GM21367 (cell line): ENCODE measurements at regions not wholly inside any gene's neighbourhood (a gene's known extent, or its start where the extent isn't known, plus 50 kb on each side); places are given as distances from the start of the nearest gene placed in this dataset.
"Not testable (repeated sequence)": the region's sequence is repeated elsewhere in the genome, so short reads cannot be mapped to it uniquely, and the experiment has no call there.

ENCODE experiments used
- ATAC-seq: cut with Tn5 transposase; IDR thresholded peaks from one replicate; pipeline ENCODE4 v1.9.1; 2021; ENCODE audit not compliant: unreplicated experiment

DNA sequence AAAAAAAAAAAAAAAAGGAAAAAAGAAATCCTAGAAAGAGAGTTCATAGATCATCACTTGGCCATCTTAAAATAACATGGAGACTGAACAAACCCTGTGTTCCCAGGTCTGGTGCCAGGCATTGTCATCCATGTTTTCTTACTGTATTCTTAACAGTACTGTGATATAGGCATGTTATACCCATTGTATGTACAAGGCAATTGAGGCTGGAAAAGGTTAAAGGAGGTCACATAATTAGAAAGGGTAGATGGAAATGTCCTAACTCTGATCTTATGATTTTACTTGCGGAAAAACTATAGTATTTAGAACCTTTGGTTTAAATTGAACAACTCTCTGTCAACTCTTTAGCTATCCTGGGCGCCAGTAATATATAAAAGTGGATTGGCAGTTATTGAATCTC, 478.2 kb upstream of the RGS6 start:
- ATAC-seq = no peak

DNA sequence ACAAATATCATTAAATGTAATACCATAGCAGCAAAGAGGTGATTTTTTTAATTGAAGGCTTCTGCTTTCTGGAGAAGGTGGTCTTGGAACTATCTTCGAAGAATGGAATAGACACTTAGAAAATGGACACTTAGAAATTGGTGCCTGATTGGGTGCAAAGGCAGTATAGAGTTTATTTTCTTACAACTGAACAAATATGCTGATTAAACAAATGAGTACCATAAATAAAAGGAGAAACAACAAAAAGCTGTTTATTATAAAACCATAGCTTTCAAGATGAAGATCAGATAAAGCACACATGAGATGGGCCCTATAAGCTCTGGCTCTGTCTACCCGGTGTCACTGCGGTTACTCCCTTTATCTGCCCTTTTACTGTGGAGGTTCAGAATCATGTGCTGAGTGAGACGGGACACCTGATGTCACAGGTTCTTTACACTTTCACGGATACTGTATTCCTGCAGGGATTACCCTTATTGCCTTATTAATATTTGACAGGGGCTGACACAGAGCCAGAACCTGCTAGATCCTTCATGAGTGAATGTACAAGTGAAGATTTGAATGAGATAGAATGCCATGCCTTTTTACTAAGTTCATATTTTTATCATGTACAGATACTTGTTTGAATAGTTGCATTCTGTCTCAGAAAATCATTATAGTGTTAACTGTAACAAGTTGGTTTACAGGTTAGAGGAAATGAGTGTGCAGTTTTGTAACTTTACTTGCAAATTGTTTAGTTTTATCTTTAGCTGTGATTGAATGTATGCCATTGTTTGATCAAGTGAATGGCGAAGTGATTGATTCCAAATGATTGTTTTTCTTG, 477.5 kb upstream of the RGS6 start:
- no peak for ATAC-seq

DNA sequence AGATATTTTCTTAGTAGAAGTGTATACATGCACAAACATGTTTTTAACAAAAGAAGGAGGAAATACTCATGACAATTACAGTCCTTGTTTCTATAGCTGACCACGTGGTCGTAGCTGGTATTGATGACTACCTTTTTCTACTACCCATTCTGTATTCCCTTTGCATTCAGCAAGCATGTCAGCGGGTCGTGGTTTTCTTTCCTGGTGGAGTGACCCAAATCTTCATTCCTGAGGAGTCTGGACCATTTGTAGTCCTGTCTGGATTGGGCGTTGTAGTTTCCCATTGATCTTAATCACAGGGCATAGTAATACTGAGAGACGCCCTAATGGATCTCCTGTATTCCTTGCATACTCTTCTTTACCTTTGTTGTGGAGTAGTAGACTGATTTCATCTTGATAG, 472.1 kb upstream of the RGS6 start:
- no peak for ATAC-seq

DNA sequence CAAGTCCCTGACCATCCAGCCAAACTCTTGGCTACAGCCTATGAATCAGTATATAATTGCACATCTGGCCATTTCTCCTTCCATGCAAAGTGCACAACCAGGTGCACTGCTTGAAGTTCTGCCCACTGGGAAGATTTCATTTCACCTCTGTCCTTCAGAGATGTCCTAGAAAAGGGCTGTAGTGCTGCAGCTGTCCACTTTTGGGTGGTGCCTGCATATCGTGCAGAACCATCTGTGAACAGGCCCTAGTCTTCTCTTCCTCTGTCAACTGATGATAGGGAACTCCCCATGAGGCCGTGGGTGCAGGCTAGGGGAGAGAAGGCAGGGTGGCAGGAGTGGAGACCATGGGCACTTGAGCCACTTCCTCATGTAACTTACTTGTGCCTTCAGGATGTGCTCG, 470.6 kb upstream of the RGS6 start:
- ATAC-seq = not testable (repeated sequence)

DNA sequence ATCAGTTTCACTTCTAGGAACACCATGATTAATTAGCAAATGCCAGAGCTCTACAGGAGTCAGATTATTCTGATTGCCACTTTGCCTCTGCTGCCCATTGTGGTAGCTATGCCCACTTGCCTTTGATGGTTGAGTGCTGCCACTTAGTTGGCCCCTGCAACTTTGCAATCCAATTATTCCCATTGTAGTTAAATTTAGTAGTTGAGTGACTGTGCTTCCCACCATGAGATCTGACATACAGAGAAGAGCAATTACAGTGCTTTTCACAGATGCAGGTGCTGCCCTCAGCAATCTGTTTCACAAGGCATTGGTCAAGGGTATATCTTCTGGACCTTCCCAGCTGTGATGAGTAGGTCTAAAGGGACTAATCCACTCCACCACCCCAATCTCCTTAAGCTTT, 468.4 kb upstream of the RGS6 start:
- ATAC-seq = no peak

DNA sequence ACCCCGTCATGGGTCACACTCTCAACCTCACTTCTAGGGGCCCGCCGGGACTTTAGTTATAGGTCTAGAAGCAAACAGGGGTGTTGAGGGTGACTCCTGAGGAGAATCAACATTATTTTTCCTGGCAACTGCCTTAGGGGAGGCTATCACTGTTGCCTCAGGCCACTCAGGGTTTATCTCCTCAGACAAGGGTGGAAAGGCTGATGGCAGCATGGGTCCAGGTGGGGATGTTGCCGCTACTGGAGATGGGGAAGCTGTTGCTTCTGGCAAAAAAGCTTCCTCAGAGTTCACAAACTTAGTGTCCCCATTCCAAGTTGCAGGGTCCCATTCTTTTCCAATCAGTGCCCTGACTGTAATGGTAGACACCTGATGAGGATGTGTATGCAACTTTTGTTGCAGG, 467.4 kb upstream of the RGS6 start:
- ATAC-seq = no peak

DNA sequence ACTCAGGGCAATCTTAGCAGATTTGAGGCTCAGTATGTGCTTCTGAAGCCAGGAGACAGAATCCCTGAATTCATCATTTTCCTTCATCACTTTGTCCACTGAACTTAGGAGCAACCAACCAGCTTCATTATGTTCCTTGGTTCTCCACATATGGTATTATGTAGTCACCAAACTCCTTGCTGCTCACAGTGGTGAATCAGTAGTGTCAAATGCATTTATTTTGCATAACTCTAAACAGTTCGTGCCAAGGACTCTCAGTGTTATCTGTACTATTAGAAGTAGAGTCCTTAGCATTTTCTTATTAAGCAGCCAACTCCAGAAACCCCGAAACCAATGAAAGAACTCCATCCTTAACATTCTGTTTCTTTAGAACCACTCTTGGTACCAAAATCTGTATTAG, 466.9 kb upstream of the RGS6 start:
- no peak for ATAC-seq

DNA sequence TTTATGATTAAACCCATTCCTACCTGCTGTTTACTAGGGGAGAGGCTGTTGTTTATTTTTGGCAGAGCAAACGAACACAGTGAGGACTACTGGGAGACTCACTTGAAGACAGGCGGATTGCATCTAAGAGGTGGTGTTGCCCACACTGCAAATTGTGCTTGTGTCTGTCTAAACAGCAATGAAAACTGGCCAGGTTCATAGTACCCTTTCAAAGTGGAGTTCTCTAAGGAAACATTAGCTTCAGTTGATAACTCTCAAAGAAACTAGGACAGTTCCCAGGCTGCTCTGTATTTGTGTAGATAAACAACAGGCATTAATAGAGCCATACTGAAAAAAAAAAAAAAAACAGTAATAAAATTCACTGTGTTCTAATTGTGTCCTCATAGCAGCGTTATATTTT, 466.0 kb upstream of the RGS6 start:
- ATAC-seq = no peak

DNA sequence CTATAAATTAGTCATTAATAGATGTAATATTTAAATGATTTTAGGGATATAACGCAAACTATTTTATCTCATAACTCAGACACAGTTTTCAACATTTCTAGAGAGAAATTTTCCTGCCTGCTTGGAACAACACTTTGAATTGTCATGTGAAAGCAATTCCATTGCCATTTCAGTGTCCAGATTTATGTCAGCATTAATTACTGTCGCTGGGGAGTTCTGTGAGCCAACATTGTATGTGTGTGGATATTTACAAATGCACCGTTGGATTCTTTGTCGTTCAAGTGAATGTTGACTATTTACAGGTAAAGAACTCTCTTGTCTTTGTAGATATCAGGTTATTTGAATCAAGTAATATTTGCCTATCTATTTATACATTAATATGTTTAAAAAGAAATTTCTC, 465.3 kb upstream of the RGS6 start:
- no peak for ATAC-seq

DNA sequence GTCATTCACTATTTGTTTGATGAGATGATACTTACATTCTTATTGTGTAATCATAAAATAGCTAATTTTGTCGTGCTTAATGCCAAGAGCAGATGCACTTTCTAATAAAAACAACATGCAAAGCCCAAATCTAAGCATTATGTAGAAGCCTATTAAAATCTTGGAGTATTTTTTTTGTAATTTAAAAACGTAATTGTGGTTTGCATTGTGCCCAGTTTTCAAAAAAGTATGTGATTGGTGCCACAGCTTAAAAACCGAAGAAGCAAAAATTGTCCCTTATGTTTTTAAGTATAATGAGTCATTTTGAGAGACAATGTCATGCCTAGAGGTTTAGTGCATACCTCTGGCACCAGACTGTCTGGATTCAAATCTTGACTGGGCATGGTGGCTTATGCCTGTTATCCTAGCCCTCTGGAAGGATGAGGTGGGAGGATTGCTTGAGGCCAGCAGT, 464.8 kb upstream of the RGS6 start:
- ATAC-seq = no peak

DNA sequence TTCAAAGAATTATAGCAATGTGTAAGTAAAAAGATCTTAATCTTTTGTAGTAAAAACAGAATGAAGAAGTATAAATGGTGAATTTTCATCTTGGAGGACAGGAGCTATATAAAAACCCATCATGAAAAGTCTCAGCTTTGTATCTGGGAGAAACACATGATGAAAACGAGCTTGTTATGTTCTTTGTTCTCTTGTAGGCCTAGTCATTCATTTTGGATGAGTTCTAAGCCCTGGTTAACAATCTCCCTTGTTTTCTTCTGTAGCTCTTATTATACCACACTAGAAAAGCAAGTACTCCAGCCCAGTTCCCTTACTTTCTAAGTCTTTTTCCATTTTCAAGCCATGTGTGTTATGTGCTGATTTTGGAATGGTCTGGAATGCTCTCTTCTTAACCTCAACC, 463.5 kb upstream of the RGS6 start:
- no peak for ATAC-seq

DNA sequence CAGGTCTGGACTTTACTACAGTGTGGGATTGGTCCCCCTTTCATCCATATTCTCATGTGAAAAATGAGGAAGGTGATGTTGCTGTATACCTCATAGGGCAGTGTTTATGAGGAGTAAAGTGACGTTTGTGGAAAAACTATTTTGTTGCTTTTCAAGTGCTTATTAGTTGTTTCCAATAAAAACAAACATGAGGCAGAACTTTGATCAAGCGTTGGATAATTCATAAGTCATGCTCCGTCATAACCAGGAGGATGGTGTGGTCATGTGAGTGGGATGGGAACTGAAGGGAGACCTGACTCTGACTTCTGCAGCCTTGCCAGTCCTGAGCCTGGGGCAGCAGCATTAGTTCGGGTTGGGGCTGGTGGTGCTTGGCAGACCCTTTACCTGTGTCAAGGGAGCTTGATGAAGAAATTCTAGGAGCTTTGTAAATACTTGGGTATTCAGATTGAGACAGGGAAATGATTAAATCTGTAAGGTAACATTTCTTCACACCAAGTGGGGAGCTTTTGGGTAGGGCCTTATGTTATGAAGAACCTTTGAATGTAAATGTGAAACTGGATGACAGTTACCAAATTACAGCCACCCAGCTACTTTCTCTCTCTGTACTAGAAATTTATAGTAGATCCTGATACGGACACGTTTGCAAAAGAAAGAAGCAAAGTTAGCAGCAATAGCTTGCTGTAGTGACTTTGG, 462.4 kb upstream of the RGS6 start:
- ATAC-seq = no peak

DNA sequence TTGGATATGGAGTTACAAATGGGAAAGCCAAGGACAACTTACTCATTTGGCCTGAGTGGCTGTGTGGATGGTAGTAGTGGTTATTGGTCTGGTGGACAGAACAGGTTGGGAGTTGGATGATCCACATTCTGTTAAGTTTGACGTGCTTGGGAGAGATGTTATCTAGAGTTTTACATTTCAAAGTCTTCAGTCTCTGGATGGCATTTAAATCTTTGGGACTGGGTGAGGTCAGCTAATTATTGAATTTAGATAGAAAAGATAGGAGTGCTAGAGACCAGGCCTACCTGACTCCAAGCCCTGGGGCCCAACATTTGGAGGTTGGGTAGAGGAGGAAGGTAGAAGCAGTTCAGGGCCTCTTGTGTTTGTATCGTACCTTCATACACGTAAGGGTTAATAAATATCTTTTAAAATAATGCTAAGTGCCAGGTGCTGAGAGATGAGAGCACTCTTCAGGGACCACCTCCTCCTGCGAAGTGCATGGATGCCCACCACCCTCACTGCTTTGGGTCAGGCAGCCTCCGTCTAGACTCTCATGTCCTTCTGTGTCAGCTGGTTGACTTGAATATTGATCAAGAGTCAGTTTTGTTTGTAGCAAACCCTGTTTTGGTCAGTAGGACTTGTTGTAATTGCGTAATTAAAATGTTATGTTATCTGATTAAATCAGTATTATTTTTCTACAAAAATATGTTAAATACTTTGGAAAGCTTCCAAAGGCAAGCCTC, 460.4 kb upstream of the RGS6 start:
- ATAC-seq = no peak

DNA sequence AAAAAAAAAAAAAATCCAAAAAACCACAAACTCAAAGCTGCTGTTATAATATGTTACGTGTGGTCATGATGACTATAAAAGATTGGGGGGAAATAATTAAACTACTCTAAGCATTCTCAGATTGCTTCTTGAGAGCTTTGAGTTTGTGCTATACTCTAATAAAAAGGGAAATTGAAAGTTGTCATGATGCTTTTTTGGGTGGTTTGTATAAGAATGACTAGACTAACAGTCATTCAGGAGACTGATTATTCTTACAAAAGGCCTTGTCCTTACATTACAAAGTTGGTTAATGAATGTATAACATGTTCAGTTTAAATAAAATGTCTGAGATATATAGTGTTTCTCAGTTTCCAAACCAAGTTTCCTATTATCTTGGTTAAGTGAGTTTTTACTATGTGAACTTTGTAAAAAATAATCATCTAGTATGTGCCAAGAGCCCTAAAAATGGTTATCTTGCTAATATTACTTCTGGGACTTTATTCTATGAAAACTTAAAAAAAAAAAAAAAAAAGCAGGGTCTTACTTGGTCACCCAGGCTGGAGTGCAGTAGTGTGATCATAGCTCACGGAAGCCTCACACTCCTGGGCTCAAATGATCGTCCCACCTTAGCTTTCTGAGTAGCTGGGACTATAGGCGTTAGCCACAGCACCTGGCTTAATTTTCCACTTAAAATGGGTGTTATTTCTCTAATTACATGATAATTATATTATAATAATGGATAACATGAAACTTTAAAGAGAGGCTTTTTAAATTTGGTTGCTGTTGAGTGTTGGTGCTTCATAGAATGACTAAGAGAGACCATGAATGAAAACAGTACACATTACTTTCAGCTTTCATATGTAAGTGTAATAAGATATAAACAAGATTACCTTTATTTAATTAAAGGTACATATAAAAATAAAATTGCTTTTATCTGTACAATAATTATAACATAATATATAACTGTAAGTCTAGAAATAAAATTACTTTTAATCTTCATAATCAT, 459.6 kb upstream of the RGS6 start:
- no peak for ATAC-seq

DNA sequence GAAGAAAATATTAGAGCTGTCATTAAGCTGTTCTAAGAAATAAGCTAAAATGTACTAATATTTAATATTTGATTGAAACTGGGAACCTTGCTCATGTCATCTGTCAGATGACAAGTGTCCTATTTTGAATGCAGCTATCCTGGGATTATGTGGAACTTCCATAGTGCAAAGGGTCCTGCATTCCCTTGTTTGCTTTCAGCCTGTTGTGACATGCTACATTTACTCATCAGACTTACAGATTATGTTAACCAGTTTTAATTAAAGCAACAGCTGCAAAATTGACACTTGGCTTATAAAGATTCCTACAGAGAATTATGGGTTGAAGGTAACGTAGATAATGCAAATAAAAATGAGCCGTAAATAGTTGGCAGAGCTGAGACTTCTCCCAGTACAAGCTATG, 458.4 kb upstream of the RGS6 start:
- no peak for ATAC-seq

DNA sequence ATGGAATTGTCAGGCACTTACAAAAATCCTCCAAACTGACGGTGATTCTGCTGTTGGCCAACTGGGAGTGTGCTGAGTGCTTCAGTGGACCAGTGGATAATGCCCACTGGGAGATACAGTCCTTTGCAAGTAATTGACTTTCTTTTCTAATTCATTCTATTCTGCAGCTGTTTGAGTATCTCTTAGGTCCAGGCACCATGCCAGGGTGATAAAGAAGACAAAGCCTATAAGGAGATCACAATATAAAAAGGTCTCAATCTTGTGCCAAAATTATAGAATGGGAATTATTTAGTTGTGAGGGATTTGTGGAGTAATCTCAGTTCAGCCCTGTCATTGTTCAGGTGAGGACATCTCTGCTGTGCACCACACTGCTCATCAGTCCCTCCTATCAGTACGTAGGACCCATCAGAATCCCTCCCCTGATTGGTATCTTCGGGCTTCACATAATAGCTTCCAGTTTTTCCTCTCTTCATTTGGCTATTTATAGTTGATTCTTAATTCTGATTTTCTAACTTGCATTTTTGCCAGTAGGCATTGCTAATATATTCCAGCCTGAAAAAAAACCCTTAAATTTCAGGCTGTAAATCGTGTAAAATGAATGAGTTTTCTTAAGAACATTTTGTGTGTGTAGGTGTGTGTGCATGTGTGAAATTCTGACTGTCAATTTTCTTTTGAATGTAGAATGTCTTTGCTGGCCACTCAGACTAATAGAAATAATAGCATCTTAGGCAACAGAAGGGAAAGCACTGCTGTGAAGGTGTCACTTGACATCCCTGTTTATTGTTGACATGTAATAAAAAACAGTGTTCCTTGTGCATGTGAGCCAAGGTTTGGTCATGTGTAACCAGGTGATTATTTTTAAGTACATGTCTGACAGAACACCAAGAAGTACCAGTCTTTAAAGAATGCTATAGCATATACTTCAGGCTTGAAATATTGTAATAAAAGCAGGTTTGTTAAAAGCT, 457.6 kb upstream of the RGS6 start:
- no peak for ATAC-seq

DNA sequence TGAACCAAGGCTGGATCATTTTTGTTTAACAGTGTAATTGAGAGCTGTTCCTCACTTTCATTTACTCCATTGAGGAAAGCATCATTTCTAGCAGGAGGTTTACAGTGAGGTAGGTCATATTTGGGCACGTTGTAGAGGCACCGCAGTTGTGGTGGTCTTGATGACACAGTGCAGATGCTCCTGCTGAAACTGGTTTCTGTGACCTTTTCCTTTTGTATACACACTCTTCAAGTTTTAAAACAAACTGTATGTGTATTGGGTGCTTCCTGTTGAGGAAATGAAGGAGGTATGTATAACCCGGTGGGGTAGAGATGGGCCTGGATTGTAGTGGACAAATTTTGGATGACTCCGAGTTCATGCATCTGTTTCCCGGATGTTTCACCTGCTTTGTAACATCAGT, 456.3 kb upstream of the RGS6 start:
- no peak for ATAC-seq

DNA sequence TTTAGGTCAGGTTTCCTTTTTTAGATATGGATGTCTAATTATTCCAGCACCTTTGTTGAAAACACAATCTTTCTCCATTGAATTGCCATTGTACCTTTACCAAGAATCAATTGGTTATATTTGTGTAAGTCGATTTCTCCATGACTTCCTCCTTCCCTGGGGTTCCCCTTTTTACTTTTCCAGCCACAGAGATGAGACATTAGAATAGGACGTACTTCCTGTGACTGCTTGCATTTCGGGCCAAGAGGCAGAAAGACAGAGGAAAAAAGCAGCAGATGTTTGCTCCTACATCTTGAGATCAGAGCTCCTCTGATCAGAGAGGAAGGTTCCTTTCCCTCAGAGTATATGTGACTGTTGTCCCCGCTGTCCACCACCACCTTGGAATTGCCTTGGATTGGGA, 453.7 kb upstream of the RGS6 start:
- no peak for ATAC-seq

DNA sequence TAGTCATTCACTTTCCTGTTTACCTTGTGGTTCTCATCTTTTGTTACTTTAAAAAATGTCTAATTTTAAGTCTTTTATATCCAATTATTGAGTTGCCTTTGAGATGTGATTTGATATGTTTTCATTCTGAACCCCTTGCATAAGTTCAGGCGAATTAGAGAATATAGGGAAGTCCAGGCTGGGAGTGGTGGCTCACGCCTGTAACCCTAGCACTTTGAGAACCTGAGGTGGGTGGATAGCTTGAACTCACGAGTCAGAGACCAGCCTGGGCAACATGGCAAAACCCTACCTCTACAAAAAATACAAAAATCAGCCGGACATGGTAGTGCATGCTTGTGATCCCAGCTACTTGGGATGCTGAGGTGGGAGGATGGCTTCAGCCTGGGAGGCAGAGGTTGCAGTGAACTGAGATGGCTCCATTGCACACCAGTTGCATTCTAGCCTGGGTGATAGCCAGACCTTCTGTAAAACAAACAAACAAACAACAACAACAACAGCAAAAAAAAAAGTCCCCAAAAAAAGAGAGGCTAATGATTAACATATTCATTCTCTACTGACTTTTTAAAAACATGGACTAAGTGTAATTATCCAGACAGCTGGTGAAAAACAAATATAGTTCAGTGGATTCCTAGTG, 451.1 kb upstream of the RGS6 start:
- ATAC-seq = no peak
